HepG2 (cell line): ENCODE measurements at regions not wholly inside any gene's neighbourhood (a gene's known extent, or its start where the extent isn't known, plus 50 kb on each side); places are given as distances from the start of the nearest gene placed in this dataset.

Source experiments
- ATAC-seq: fragments of 200-7000 bp; cut with Tn5 transposase; 3 replicates; pipeline ENCODE4 v1.9.1; 2020; ENCODE audit warnings: mild to moderate bottlenecking, moderate library complexity
- BruUV-seq: library from RNA; stranded (reverse); fragments of 400-500 nt; replicated peaks from 2 replicates; lab custom pipeline; 2021; lab: Mats Ljungman, UMichigan
- CTCF ChIA-PET: fragments of 300-600 bp; formaldehyde crosslinking; extraction: SDS; loops from one replicate; lab custom pipeline; 2021; ENCODE audit warnings: low total read pairs, inconsistent platforms, low intra/inter-chr PET ratio; lab: Yijun Ruan, JAX
- POLR2A ChIA-PET: fragments of 350-600 bp; sonication (Branson Sonifier 250); formaldehyde crosslinking; loops from one replicate; lab custom pipeline; 2020; ENCODE audit warnings: antibody characterized with exemption, inconsistent platforms; lab: Yijun Ruan, JAX
- DNase-seq: peaks from one replicate; pipeline ENCODE4 v3.0.0-alpha.2; 2015; ENCODE audit warnings: low spot score
- FAIRE-seq: peaks from 3 replicates; lab custom pipeline; 2011; peaks lifted over from hg19 to GRCh38; lab: Jason Lieb, UNC
- H2AFZ ChIP-seq: one replicate; pipeline ENCODE4 v1.6.1; 2011; ENCODE audit warnings: low read length, inconsistent platforms
- H3K27ac ChIP-seq: fragments of 300-600 bp; 3 replicates; pipeline ENCODE4 v1.8.0; 2011; ENCODE audit warnings: mixed run types, mild to moderate bottlenecking, mixed read lengths, low read length, inconsistent platforms; ENCODE audit not compliant: insufficient read depth; ENCODE audit errors: extremely low read length
- H3K27me3 ChIP-seq, 2 experiments: fragments of 200-600 bp in 1 of 2; 2 replicates in 1 of 2; 3 replicates in 1 of 2; pipeline versions ENCODE4 v1.6.0 to v1.8.0; 2011; ENCODE audit warnings: low read length in 2 of 2, mild to moderate bottlenecking in 2 of 2, moderate library complexity in 2 of 2, inconsistent platforms in 1 of 2; ENCODE audit not compliant: insufficient read depth in 2 of 2, control insufficient read depth in 1 of 2
- H3K36me3 ChIP-seq, 2 experiments: fragments of 200-600 bp in 1 of 2; replicated peaks in 1 of 2; 2 replicates in 1 of 2; 3 replicates in 1 of 2; pipeline versions ENCODE4 v1.5.1 to v1.8.0; 2011; ENCODE audit warnings: low read length in 2 of 2, inconsistent platforms in 1 of 2; ENCODE audit not compliant: insufficient read depth in 2 of 2, control insufficient read depth in 1 of 2
- H3K4me1 ChIP-seq: 2 replicates; pipeline ENCODE4 v1.5.1; 2012; ENCODE audit warnings: low read length, inconsistent platforms; ENCODE audit not compliant: insufficient read depth
- H3K4me2 ChIP-seq: 2 replicates; pipeline ENCODE4 v1.6.0; 2011; ENCODE audit warnings: low read depth, low read length, inconsistent platforms
- H3K4me3 ChIP-seq, 3 experiments: fragments of 200-600 bp in 1 of 3; sonication (generic), shearing (Covaris generic) in 1 of 3; replicated peaks in 1 of 3; 2 replicates each; pipeline ENCODE4 v1.5.1; 2011 to 2016; ENCODE audit warnings: low read length in 3 of 3, inconsistent platforms in 2 of 3, low read depth in 2 of 3, mild to moderate bottlenecking in 2 of 3, control low read depth in 1 of 3, mixed read lengths in 1 of 3; ENCODE audit not compliant: insufficient read depth in 1 of 3
- H3K79me2 ChIP-seq: one replicate; pipeline ENCODE4 v1.6.1; 2011; ENCODE audit warnings: low read length, inconsistent platforms; ENCODE audit not compliant: insufficient read depth
- H3K9ac ChIP-seq: 2 replicates; pipeline ENCODE4 v1.6.0; 2011; ENCODE audit warnings: mild to moderate bottlenecking, low read depth, low read length, inconsistent platforms; ENCODE audit not compliant: insufficient read depth
- H3K9me3 ChIP-seq: 2 replicates; pipeline ENCODE4 v1.5.1; 2012; ENCODE audit warnings: mild to moderate bottlenecking, low read length
- H4K20me1 ChIP-seq: 2 replicates; pipeline ENCODE4 v1.6.0; 2011; ENCODE audit warnings: inconsistent platforms, mild to moderate bottlenecking, low read length, moderate library complexity; ENCODE audit not compliant: insufficient read depth
- MTF1 ChIP-seq: sonication (generic); formaldehyde crosslinking; IDR thresholded peaks from 2 replicates; pipeline ENCODE4 v1.5.0; 2020; ENCODE audit warnings: missing genetic modification reagents
- NKX3-1 ChIP-seq: sonication (generic); formaldehyde crosslinking; IDR thresholded peaks from 2 replicates; pipeline ENCODE4 v1.5.0; 2020; ENCODE audit warnings: missing genetic modification reagents
- SOX6 ChIP-seq, 2 experiments: fragments of 450-650 bp in 1 of 2; sonication (generic) in 1 of 2; formaldehyde crosslinking in 1 of 2; IDR thresholded peaks; 2 replicates each; pipeline versions ENCODE4 v1.4.0 to v1.6.1; 2017 to 2020; ENCODE audit warnings: antibody characterized with exemption in 1 of 2, mild to moderate bottlenecking in 1 of 2, missing genetic modification reagents in 1 of 2
- ZNF124 ChIP-seq: sonication (generic); formaldehyde crosslinking; IDR thresholded peaks from 2 replicates; pipeline ENCODE4 v1.4.0; 2020; ENCODE audit warnings: missing genetic modification reagents
- WGBS: methylation state at CpG from one replicate; pipeline ENCODE4 v1.1.6; 2017; ENCODE audit warnings: low lambda C conversion rate; 5-methylcytosine and 5-hydroxymethylcytosine counted together
- in situ Hi-C: cut with HindIII; loops from 2 replicates; pipeline ENCODE4 v1.10.0; 2017; ENCODE audit warnings: low pct_unique_long_range_greater_than_20kb; ENCODE audit not compliant: extremely low pct_ligation_motif_present
- intact Hi-C: fragments of 100-400 bp; cut with micrococcal nuclease; formaldehyde crosslinking; loops from one replicate; pipeline ENCODE4 v1.10.0; 2022; ENCODE audit not compliant: unreplicated experiment

- TF ChIP-seq SOX6 (IDR thresholded peaks at IDR 0.05) (no peak), SOX6 (CRISPR knock-in tag; IDR thresholded peaks at IDR 0.05) (peak; percentile 11; the same call in 1 of the 2 replicates), NKX3-1 (0 out of 2 replicates have a peak, but pooled peaks have one; percentile 5), MTF1 (CRISPR knock-in tag) (no peak)
- H4K20me1 ChIP-seq, result no peaks in the 10 kb centered on the region
- H3K9me3 ChIP-seq, result no peaks in the 10 kb centered on the region
- no peaks in the 10 kb centered on the region for H3K36me3 ChIP-seq
- no peak for DNase-seq
- no peak overlapping the region for H2AFZ ChIP-seq
- POLR2A ChIA-PET, result interaction anchor here (0.7 to 2.3 kb wide), 9 partner anchors 14 to 227 kb away, joined by 3 to 12 read pairs (median 3); partner anchors contain the start of gene BMP4
- no TSS peak for BruUV-seq
- H3K4me2 ChIP-seq, result peak overlapping the region; percentile 59; the same call in 1 of the 2 replicates
- no peak overlapping the region for H3K4me3 ChIP-seq
- H3K4me1 ChIP-seq, result peaks cover 75% of the 10 kb centered on the region
- intact Hi-C loops (no loop called here), in situ Hi-C loops (no loop called here)
- no peaks in the 10 kb centered on the region for H3K79me2 ChIP-seq
- no peak for FAIRE-seq
- peak overlapping the region; percentile 33; the same call in 1 of the 2 replicates for H3K9ac ChIP-seq
- H3K27ac ChIP-seq, result peak overlapping the region; percentile 81
- peak; percentile 60 for ATAC-seq
- CTCF ChIA-PET, result no interaction called here
- H3K27me3 ChIP-seq, result no peaks in the 10 kb centered on the region
Observed at GRCh38 chr14:54102530-54102929, 145.9 kb upstream of the BMP4 start.

DNA sequence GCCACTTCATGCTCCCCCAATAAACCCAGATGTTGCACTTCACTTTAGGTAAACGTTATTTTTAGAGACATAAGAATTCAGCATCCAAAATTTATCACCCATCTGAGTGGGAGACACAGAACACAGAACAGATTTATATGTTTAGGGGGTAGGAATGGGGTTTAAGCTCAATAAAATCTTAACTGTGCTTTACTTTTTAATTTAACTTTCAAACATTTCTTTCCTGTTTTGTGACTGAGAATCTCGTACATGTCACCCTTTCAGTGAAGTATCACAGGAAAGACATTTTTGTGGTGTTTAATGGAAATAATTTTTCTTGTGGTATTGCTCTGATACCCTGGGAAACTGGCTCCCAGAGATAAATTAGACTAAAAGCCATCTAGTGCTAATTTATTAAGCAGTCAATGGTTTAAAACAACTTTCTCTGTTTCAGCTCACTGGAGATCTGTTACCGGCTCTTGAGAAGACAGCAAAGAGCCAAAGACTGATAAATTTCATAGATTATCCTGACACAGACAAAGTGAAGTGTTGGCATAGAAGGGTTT lies 148.0 kb upstream of the BMP4 start:
- no peak overlapping the region for H3K9ac ChIP-seq
- WGBS, result 97% methylated on average over 3 of the region's 3 CpGs

More for the DNA sequence above, 148.0 kb upstream of the BMP4 start:
- in situ Hi-C loops, result no loop called here
- ATAC-seq, result no peak
- no peak overlapping the region for H3K4me3 ChIP-seq
- ChIA-PET CTCF (no interaction called here), POLR2A (interaction anchor here (0.6 to 1.2 kb wide), 2 partner anchors 29 to 161 kb away, joined by 3 read pairs; no protein-coding TSS in a partner anchor)
- no peak for DNase-seq
- no peak for TF ChIP-seq ZNF124 (CRISPR knock-in tag)
- no peaks in the 10 kb centered on the region for H4K20me1 ChIP-seq
- no peaks in the 10 kb centered on the region for H3K27me3 ChIP-seq
- no peak overlapping the region for H3K4me2 ChIP-seq
- no peak overlapping the region for H2AFZ ChIP-seq
- FAIRE-seq, result no peak
- H3K27ac ChIP-seq, result no peak overlapping the region
- intact Hi-C loops, result no loop called here
- H3K36me3 ChIP-seq, result no peaks in the 10 kb centered on the region
- peaks cover 97% of the 10 kb centered on the region for H3K4me1 ChIP-seq
- no TSS peak for BruUV-seq
- H3K79me2 ChIP-seq, result no peaks in the 10 kb centered on the region
- H3K9me3 ChIP-seq, result no peaks in the 10 kb centered on the region
